HG02885 (cell line): ENCODE measurements at regions not wholly inside any gene's neighbourhood (a gene's known extent, or its start where the extent isn't known, plus 50 kb on each side); places are given as distances from the start of the nearest gene placed in this dataset.

Experiments
- ATAC-seq: cut with Tn5 transposase; IDR thresholded peaks from one replicate; pipeline ENCODE4 v1.9.1; 2021; ENCODE audit warnings: mild to moderate bottlenecking; ENCODE audit not compliant: unreplicated experiment, poor library complexity

DNA sequence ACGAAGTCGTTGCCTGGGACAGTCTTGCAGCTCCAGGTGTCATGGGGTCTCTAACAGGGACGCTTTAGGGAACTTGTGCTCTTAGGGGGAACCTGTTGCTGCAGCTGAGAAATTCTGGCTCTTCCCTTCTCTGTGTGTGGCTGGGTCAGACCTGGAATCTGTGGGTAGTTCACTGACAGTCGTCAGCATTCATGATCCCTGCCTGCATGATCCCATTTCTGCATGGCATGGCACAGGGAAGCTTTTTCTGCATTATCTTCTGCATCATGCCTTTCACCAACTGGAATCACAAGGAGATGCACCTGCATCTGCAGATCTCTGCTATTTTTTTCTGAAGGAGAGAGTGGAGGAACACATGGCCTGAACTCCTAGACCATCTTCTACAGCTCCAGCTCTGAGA, 85.6 kb downstream of the SOX9 start:
- no peak for ATAC-seq

DNA sequence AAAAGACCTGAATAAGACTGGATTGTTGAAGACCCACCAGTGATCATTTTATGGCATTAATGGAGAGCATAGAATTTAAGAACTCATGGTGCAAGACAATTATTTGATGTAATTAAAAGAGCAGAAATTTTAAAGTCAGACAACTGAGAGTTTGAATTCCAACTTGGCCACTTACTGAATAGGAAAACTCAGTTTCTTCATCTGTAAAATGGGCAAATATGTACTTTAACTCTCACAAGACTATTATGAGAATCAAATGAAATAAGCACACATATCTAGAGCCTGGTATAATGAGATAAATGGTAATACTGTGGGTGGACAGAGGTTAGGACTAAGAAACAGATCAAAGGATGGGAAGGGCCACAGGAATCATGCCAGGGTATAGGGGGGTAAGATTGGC, 88.0 kb downstream of the SOX9 start:
- no peak for ATAC-seq

DNA sequence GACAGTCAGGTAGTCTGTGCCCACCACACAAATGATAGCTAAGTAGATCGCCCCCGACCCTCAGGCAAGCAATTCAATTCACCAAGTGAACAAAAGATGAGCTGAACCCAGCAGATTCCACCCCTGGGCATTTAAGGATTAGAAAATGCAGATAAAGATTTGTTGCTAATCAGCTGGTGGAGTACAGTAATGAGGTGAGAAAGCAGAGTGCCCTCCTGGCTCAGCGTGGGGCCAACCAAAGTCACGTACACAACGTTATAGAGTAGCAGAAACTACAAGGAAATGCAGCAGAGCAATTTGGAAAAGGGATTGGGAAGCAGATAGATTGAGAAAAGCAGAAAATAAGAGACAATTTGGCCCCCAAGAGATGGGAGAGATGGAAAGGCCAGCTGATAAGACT, 91.2 kb downstream of the SOX9 start:
- no peak for ATAC-seq

DNA sequence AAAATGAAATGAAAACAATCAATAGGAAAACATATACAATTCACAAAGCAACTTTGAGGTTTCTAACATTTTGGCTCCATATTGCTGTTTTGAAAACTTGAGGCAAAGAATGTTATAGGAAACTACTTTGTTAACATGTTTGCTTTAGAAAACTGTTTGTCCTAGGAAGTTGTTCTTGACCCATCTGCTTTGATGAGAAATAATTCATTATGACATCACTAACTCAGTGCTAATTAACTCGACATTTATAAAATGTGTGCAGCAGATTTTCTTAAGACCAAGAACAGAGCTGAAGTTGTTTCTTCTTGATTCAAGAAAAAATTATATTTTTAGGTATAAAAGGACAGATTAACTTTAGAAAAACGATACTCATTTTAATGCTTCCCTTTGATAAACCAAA, 94.7 kb downstream of the SOX9 start:
- no peak for ATAC-seq

DNA sequence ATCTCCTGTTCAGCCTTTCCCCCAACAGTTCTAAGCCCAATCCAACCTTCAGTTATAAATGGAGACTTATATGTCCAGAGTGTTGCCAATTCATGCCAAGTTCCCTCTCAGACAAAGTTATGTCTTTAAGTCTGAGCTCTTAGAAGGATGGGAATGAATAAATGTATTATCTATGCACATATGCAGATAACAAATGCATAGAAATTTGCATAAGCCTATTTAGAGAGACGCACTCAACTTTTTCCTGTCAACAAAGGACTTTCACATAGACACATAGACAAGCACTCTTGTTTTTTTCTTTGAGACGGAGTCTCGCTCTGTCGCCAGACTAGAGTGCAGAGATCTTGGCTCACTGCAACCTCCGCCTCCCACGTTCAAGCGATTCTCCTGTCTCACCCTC, 95.1 kb downstream of the SOX9 start:
- ATAC-seq, result no peak

DNA sequence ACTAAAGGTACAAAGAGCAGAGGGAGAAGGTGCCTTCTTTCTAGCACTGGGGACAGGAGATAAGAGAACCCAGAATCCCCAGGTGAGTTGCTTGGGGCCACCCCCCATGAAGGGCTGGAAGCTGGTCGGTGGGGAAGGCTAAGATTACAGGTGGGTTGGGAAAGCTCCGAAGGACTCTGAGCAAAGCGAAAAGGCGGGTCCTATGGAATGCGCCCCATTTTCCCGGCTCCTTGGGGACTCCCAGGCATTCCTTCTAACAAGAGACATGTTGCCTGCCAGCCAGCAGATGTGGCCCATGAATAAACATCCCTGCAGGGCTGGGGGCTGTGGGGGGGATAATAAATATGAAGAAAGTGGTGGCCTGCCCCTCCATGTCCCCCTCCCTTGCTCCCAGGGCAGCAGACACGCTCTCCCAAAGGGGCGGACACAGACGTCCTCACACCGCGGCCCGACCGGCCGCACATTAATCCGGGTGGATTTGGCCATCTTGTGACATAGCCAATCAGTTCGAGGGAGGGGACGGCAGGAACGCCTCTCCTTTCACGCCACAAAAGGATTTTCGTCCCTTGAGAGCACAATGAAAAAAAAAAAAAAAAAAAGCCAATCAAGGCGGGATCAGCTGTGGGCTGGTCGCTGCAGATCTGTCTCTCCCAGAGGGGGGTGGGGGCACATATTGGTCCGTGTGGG, 98.5 kb downstream of the SOX9 start:
- ATAC-seq, result no peak

DNA sequence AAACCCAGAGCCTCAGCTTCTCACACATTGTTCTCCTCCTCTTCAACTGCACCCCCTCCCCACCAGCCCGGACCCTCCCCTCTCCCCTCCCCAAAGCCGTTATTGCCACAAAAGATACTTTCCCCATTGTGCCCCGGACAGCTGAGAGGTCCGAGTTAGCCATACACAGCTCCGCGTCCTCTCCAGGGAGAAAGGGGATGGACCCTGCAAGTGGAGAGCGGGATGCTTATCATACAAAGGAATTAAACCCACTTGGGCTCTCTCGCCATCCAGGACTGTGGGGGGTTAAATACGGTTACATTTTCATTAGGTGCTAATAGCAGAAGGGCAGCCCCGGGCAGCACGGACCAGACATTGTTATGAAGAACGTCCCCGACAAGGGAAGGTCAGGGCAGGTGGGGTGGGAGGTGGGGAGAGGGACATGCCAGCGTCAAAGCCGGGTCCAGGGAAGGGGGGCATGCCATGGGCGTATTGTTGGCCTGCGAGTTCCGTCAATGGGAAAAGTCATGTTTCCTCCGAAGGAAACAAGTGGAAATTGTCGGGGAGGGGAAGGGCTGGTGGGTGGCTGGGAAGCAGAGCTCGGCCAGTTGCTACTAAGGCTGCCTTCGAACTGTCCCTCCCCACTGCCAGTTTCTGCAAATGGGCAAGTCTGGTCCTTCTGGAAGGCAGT, 99.1 kb downstream of the SOX9 start:
- ATAC-seq, result no peak

DNA sequence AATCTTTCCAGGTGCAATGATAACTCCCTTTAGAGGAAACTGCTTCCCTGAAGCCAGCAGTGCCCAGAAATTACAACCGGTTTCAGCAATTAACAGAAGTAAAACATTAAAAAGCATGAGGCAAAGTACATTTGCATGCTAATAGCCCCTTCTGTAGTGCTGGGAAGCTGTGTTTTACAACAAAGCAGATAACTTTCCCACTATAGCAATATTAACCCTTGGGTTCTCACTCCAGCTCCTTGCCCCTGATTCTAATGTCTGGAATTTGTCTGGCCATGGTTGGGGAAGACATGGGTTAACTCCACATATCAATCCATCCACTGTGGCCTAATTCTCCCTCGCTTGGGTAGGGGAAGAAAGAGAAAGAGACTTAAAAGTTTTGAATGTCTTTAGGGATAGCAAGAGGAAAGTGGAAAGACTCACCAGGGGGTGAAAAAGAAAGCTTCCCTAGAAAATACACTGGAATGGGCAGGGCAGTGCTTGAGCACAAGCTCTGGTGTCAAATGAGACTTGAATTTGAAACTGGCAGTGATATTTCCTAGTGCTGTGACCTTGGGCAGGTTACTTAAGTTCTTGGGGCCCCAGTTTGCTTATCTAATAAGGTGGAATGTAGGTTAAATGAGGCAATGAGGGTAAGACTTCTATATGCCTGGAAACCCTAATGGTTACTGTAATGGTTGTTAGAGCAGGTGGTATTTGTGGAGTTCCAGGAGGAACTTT, 102.0 kb downstream of the SOX9 start:
- no peak for ATAC-seq

DNA sequence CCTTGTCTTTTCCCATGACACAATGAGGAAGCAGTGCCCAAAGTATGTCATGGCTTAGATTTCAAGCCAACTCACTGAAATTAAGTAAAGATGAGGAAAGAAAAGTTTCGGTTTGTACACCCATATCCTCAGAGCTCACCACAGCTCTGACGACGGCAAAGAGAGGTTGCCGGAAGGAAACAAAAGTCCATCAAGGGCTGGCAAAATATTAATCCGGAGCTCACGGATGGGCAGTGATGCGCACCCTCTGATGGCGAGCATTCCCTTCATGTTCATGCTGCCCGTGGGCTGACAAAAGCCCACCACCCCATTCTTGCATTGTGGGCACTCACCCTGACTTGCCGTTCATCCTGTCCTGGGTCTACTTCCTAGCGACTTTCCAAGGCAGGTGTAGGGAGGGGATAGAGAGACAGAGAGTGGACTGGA, 103.1 kb downstream of the SOX9 start:
- no peak for ATAC-seq

DNA sequence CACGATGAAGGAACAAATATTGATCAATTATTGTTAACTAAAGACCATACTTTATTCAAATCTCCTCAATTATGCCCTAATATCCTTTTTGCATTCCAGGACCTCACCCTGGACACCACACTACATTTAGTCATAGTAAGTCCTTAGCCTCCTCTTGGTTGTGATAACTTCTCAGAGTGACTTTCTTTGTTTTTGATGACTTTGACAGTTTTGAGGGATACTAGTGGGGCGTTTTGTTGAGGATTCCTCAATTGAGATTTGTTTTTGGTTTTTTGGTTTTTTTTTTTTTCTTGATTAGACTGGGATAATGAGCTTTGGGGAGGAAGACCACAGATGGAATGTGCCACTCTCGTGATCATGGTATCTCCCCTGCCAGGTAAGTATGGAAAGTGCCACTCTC, 105.5 kb downstream of the SOX9 start:
- ATAC-seq, result no peak

DNA sequence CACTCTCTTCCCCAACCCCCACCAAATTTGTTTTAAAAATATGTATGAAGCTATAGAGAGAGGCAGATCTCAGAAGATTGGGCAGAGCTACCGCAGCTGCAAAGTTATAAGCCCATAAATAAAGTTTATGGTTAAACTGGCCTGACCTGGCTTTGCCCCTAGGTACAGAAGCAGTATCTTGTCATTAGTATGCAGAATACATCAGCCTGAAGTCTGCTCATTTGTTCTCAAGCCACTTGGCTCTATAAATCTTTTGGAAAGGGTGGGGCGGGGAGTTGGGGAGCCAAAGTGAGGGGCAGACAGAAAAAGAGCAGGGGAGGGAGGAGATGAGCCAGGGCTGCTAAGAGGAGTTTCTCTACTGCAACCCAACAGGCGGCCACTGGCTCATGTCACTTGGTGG, 113.2 kb downstream of the SOX9 start:
- ATAC-seq, result no peak

DNA sequence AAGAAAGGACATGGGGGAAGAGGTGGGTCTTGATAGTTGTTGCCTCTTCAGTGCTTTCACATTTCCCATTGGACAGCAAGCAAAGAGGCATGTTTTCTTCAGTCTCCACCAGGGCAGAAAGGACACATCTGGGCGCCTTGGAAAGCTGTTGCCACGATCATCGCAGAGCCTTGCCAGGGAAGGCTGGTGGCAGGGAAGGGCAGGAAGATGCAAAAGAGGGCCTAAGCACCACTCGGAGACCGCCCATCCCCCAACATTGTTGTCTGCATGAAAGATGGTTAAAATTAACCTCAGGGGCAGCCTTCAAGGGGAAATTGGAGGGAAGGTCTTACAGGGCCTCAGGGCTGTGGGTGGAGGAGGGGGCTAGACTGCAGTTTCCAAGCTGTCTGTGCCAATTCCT, 114.2 kb downstream of the SOX9 start:
- no peak for ATAC-seq

DNA sequence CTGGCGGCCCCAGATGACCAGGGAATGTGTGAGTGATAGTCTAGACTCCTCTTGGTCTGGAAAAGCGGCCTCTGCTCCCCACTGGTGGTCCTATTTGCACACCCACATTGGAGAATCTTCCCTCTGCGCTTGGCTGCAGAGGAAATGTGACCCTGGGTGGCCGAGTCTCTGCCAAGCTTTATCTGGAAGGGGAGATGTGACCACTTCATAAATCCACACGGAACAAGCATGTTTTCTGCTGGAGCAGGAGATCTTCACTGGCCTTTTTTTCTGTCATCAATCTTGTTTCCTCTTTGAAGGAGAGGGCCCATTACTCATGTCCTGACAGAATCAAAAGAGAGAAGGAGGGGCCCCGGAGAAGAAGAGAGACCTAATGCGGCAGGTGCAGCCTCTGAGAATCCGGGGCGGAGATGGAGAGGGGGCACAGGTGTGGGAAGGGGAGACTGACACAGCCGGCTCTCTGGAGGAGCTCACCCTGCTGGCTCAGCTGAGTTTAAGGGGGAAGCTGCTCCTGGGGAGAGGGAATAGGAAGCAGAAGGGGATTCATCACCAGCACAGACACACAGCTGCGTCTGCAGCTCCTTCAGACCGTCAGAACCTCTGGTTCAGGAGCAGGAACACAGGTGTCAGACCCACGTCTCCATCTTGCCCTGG, 116.3 kb downstream of the SOX9 start:
- no peak for ATAC-seq

DNA sequence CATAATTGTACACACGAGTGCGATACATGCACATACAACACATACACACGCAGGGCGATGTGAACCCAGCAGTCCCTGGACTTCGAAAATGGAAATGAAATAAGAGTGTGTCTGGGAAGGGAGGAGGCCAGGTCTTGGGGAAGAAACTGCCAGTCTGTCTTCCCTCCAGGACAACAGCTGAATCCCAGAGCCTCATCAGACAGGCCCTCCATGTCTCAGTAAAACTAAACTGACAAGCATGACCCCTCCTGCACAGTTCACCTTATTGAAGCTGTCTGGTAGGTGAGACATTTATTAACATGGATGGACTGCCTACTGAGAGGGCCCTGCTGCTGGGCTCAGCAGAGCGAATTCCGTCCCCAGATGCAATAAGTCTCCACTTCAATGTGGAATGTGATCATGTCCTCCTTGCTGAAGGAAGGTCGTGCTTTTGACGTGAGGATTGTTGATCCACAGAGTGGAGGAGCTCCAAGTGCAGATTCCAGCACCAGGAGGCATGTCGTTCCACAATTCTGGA, 117.4 kb downstream of the SOX9 start:
- no peak for ATAC-seq

DNA sequence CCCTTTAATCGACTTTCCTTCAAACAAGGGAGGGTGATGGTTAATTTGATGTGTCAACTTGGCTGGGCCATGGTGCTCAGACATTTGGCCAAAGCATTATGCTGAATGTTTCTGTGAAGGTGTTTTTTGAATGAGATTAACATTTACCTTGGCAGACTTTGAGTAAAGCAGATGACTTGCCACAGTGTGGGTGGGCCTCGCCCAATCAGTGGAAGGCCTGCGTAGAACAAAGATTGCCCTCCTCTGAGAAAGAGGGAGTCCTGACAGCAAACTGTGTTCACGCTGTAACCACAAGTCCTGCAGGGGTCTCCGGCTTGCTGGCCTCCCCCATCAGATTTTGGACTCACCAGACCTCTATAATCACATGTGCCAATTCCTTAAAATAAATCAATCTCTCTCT, 118.7 kb downstream of the SOX9 start:
- ATAC-seq, result no peak

DNA sequence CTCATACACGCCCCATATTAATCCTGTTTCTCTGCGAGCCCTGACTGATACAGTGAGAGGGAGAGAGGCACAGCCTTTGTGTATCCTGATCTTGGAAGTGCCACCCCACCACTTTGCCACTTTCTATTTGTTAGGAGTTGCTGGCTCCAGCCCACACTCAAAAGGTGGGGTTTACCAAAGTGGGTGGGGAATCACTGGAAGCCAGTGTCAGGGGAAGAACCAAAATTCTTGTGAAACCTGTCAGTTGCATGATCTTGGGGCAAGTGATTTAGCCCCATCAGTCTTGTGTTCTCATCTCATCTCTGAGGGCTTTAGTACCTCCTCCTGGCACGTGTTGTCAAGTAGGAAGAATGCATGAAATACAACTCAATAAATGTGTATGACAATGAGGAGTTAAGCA, 119.5 kb downstream of the SOX9 start:
- ATAC-seq, result no peak

DNA sequence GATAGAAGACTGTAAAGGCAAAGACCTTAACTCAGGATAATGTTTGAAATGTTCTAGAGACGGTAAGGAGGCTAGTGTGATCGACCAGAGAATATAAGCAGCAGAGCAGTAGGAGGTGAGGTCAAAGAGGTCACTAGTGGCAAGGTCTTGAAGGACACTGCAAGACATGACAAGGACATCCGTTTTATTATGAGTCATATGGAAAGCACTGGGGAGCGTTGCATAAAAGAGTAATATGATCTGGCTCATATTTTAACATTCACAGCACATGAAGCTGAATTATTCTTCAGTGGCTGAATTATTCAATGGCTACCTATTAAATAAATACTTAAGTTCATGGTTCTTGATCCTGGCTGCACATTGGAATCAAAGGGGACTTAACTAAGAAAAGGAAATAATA, 123.7 kb downstream of the SOX9 start:
- ATAC-seq, result no peak

DNA sequence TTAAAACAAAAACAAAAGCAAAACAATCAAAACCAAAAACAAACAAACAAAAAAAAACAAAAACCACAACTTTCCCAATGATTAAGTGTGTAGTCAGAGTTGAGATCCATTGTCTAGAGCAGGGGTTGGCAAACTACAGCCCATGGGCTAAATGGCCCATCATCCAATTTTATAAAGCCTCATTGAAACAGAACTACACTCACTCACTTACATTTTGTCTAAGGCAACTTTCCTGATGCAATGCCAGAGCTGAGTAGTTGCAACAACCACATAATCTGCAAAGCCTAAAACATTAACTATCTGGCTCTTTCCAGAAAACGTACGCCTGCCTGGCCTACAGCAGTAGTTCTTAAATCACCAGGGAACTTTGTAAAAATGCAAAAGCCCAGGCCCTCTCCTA, 124.1 kb downstream of the SOX9 start:
- ATAC-seq, result no peak

DNA sequence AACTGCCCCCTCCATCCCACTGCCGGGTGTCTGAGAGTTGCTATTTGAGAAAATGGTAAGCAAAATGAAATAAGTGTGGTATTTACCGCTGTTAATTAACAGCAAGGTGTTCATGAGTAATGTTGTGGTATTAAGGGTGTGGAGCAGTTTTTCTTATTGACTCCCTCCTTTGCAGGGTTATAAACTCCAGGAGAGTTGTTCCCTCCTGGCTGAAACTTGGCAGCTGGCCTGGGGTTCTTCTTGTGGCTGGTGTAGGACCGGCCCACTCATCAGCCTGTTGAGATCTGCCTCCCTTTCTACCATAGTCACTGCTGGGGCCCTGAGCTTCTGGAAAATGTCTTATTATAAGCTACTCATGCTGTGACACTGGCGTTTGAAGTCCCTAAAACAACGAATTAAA, 128.6 kb downstream of the SOX9 start:
- no peak for ATAC-seq

DNA sequence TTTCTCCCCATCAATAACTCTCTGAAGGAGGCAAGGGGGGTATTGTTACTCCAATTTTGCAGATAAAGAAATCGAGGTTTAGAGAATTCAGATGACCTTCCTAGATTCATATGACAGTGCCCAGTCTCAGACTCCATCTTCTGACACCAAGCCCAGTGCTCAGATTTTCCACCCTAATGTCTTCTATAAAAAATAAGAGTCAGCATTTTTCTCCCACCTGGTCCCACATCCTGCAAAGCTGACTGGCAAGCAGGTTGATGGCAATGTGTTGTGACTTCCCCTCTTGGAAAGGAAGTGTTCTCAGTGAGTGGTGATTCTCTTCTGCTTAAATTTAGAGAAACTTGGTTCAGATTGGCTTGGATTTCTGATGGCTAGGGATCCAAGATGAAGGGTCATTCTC, 129.4 kb downstream of the SOX9 start:
- ATAC-seq, result no peak

DNA sequence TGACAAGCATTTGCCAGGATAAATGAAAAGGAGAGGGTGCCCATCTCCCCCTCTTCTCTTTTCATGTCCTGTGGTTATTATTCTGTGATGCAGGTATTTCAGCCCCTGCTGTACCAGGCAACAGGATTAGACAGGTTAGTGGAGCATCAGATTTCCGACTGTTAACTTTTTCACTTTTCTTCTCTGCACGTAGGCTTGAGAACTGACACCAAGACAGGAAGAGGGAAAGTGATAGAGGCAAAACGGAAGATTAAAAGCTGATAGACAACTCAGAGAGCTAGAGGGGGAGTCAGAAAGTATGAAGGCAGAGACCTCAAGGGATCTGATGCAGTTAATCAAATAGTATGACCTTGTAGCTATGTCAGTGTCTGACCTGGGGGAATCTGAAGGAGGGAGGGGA, 132.8 kb downstream of the SOX9 start:
- no peak for ATAC-seq
